ENCODE measurements at regions not wholly inside any gene's neighbourhood (a gene's known extent, or its start where the extent isn't known, plus 50 kb on each side); places are given as distances from the start of the nearest gene placed in this dataset.

GRCh38 chr1:29703596-29704370 lies 467.5 kb downstream of the PTPRU start:
- TF ChIP-seq CTCF (IDR thresholded peaks at IDR 0.05) (peak; percentile 17 to 68 (median 36)), POLR2AphosphoS5 (IDR thresholded peaks at IDR 0.05) (no peak)
